MM.1S (cell line): ENCODE measurements at regions not wholly inside any gene's neighbourhood (a gene's known extent, or its start where the extent isn't known, plus 50 kb on each side); places are given as distances from the start of the nearest gene placed in this dataset.

Source experiments
- CTCF ChIP-seq: fragments of 300-600 bp; sonication (generic); IDR thresholded peaks from 2 replicates; pipeline ENCODE4 v1.5.1; 2016; ENCODE audit warnings: antibody characterized with exemption, low read length, mixed read lengths
- EZH2 ChIP-seq: fragments of 300-600 bp; sonication (generic); optimal IDR thresholded peaks from 2 replicates; pipeline ENCODE3; 2017; ENCODE audit warnings: low read depth, mild to moderate bottlenecking, antibody characterized with exemption, low read length, mixed read lengths

- no peak for TF ChIP-seq CTCF
- TF ChIP-seq EZH2: no peak
These were observed 297.5 kb downstream of the FGFR2 start for GRCh38 chr10:121300723-121301122.
